Neural cell (in vitro differentiated cells): ENCODE measurements at regions not wholly inside any gene's neighbourhood (a gene's known extent, or its start where the extent isn't known, plus 50 kb on each side); places are given as distances from the start of the nearest gene placed in this dataset.

Experiments
- H2AFZ ChIP-seq: fragments of 200-600, 300-800 bp; sonication (generic), shearing (Covaris generic); 2 replicates; pipeline ENCODE4 v1.6.0; 2014; ENCODE audit warnings: low read depth, mild to moderate bottlenecking, antibody characterized with exemption, low read length, moderate library complexity
- H3F3A ChIP-seq: fragments of 200-600 bp; shearing (Covaris generic); 2 replicates; pipeline ENCODE4 v1.6.1; 2016; ENCODE audit warnings: mild to moderate bottlenecking, moderate library complexity, mixed read lengths, antibody characterized with exemption, low read length; ENCODE audit not compliant: insufficient read depth, poor library complexity, severe bottlenecking
- H3K27ac ChIP-seq: fragments of 200-600, 300-800 bp; sonication (generic), shearing (Covaris generic); 2 replicates; pipeline ENCODE4 v1.5.1; 2014; ENCODE audit warnings: mild to moderate bottlenecking, low read length, moderate library complexity
- H3K27me3 ChIP-seq: fragments of 300-800, 200-600 bp; sonication (generic), shearing (Covaris generic); 2 replicates; pipeline ENCODE4 v1.6.0; 2014; ENCODE audit warnings: mild to moderate bottlenecking, low read depth, low read length, moderate library complexity; ENCODE audit not compliant: insufficient read depth
- H3K36me3 ChIP-seq: fragments of 300-800, 200-600 bp; sonication (generic), shearing (Covaris generic); 2 replicates; pipeline ENCODE4 v1.5.1; 2014; ENCODE audit warnings: mild to moderate bottlenecking, antibody characterized with exemption, low read length, moderate library complexity; ENCODE audit not compliant: insufficient read depth
- H3K4me2 ChIP-seq: fragments of 300-800, 200-600 bp; sonication (generic), shearing (Covaris generic); 2 replicates; pipeline ENCODE4 v1.6.0; 2014; ENCODE audit warnings: mild to moderate bottlenecking, low read length
- H3K4me3 ChIP-seq: fragments of 300-800, 200-600 bp; sonication (generic), shearing (Covaris generic); 2 replicates; pipeline ENCODE4 v1.5.1; 2014; ENCODE audit warnings: mild to moderate bottlenecking, low read length, moderate library complexity
- H3K79me2 ChIP-seq: fragments of 200-600 bp; shearing (Covaris generic); replicated peaks from 2 replicates; pipeline ENCODE4 v1.6.0; 2014; ENCODE audit warnings: mild to moderate bottlenecking, low read length, moderate library complexity; ENCODE audit not compliant: insufficient read depth
- H3K9ac ChIP-seq: fragments of 300-800, 200-600 bp; sonication (generic), shearing (Covaris generic); 2 replicates; pipeline ENCODE4 v1.6.1; 2016; ENCODE audit warnings: mild to moderate bottlenecking, low read length, mixed read lengths
- H3K9me2 ChIP-seq: fragments of 200-600 bp; shearing (Covaris generic); 2 replicates; pipeline ENCODE4 v1.6.1; 2016; ENCODE audit warnings: mild to moderate bottlenecking, low read length, mixed read lengths; ENCODE audit not compliant: insufficient read depth
- H3K9me3 ChIP-seq: fragments of 200-600, 300-800 bp; sonication (generic), shearing (Covaris generic); 2 replicates; pipeline ENCODE4 v1.6.1; 2016; ENCODE audit warnings: mild to moderate bottlenecking, mixed run types, low read length, moderate library complexity, mixed read lengths
- H4K20me1 ChIP-seq: fragments of 200-600 bp; shearing (Covaris generic); 2 replicates; pipeline ENCODE4 v1.6.1; 2016; ENCODE audit warnings: mild to moderate bottlenecking, mixed run types; ENCODE audit not compliant: insufficient read depth
- CTCF ChIP-seq: fragments of 450-650 bp; IDR thresholded peaks from 2 replicates; pipeline ENCODE4 v1.5.1; 2014; ENCODE audit warnings: antibody characterized with exemption, mild to moderate bottlenecking, moderate library complexity; ENCODE audit not compliant: poor library complexity, severe bottlenecking
- EP300 ChIP-seq: fragments of 450-650 bp; conservative IDR thresholded peaks from 2 replicates; pipeline ENCODE4 v1.6.1; 2014; ENCODE audit warnings: antibody characterized with exemption, mild to moderate bottlenecking, moderate library complexity; ENCODE audit not compliant: poor library complexity, severe bottlenecking
- EZH2 ChIP-seq: fragments of 200-600, 300-800 bp; shearing (Covaris generic), sonication (generic); IDR thresholded peaks from 2 replicates; pipeline ENCODE4 v1.6.1; 2014; ENCODE audit warnings: antibody characterized with exemption, low read length, borderline replicate concordance, mild to moderate bottlenecking; ENCODE audit not compliant: insufficient read depth, poor library complexity, severe bottlenecking
- MXI1 ChIP-seq: fragments of 450-650 bp; conservative IDR thresholded peaks from 2 replicates; pipeline ENCODE4 v1.6.1; 2014; ENCODE audit warnings: antibody characterized with exemption, mild to moderate bottlenecking; ENCODE audit not compliant: poor library complexity, severe bottlenecking
- POLR2AphosphoS5 ChIP-seq: IDR thresholded peaks from 2 replicates; pipeline ENCODE4 v1.6.1; 2012
- RAD21 ChIP-seq: fragments of 450-650 bp; conservative IDR thresholded peaks from 2 replicates; pipeline ENCODE4 v1.6.1; 2014; ENCODE audit warnings: antibody characterized with exemption, mild to moderate bottlenecking, moderate library complexity
- REST ChIP-seq: IDR thresholded peaks from 2 replicates; pipeline ENCODE4 v1.6.1; 2012; ENCODE audit warnings: borderline replicate concordance
- SMC3 ChIP-seq: fragments of 450-650 bp; conservative IDR thresholded peaks from 2 replicates; pipeline ENCODE4 v1.6.1; 2014; ENCODE audit warnings: antibody characterized with exemption, mild to moderate bottlenecking, moderate library complexity; ENCODE audit not compliant: poor library complexity
- TAF1 ChIP-seq: IDR thresholded peaks from 2 replicates; pipeline ENCODE4 v1.6.1; 2012; ENCODE audit warnings: low read depth

DNA sequence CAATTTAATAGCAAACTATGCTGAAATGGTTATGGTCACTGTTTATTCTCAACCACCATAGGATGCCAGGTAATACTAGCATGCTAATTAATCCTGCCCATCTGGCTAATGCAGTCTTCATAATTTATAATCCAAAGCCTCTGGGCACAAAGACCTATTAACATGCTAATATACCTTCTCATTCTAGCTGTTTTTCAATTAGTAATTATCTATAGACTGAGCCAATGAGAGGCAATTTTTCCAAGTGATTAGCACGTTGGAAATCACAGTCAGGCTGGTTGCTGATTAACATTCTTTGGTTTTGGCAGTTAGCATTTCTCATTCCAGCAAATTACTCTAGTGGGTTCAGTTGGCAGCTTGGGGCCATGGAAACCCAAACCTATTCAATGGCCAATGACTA lies 357.2 kb downstream of the SEC23A start:
- Histone ChIP-seq H3K36me3 (no peaks in the 10 kb centered on the region), H3K27ac (no peak overlapping the region), H3F3A (no peaks in the 10 kb centered on the region), H3K79me2 (no peaks in the 10 kb centered on the region), H3K4me3 (no peak overlapping the region), H3K9me3 (no peaks in the 10 kb centered on the region), H3K9ac (no peak overlapping the region), H3K9me2 (no peaks in the 10 kb centered on the region), H4K20me1 (no peaks in the 10 kb centered on the region), H3K27me3 (no peaks in the 10 kb centered on the region), H2AFZ (no peak overlapping the region), H3K4me2 (no peak overlapping the region)
- no peak for TF ChIP-seq CTCF
- TF ChIP-seq TAF1 = no peak
- TF ChIP-seq EZH2 = no peak
- no peak for TF ChIP-seq MXI1

DNA sequence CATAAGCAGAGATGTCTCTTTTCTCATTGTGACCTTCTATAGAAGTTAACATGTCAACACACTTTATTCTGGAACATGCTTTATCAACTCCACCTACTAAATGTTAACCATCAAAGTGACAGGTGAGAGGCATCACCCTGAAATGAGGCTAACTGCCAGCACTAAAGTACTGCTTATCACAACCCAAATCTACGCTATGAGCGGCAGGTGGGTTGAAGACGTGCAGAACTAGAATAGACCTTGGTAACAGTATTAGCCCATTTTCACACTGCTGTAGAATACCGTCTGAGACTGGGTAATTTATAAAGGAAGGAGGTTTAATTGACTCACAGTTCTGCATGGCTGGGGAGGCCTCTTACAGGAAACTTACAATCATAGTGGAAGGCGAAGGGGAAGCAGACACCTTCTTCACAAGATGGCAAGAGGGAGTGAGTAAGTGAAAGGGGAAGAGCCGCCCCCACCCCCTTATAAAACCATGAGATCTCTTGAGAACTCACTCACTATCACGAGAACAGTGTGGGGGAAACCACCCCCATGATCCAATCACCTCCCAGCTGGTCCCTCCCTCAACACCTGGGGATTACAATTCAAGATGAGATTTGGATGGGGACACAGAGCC lies 359.0 kb downstream of the SEC23A start:
- Histone ChIP-seq H3K79me2 (no peaks in the 10 kb centered on the region), H2AFZ (no peak overlapping the region), H3F3A (no peaks in the 10 kb centered on the region), H3K9ac (no peak overlapping the region), H4K20me1 (no peaks in the 10 kb centered on the region), H3K4me3 (no peak overlapping the region), H3K9me3 (no peaks in the 10 kb centered on the region), H3K27me3 (no peaks in the 10 kb centered on the region), H3K9me2 (no peaks in the 10 kb centered on the region), H3K27ac (no peak overlapping the region), H3K4me2 (no peak overlapping the region), H3K36me3 (no peaks in the 10 kb centered on the region)
- TF ChIP-seq EZH2 (no peak), CTCF (no peak), REST (no peak), MXI1 (no peak), SMC3 (no peak), EP300 (no peak), RAD21 (no peak), TAF1 (no peak), POLR2AphosphoS5 (no peak)
